ENCODE measurements at regions not wholly inside any gene's neighbourhood (a gene's known extent, or its start where the extent isn't known, plus 50 kb on each side); places are given as distances from the start of the nearest gene placed in this dataset.

DNA sequence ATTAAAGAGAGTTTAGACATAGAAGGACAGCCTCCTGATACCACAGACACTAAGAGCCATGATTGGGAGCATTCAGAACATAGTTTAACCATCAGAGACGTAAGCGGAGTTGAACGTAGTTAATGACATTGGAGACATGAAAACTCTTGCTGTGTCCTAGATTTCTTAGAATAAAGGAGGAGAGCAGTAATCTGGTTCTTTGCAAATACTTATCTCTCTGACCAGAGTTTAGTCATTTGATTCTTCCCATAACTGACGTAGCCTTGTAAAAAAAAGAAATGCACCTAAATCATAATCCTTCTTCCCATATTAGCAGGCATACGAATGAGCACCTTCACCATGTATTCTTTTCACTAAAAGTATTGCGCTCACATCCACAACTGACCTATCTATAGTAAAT is 433.3 kb upstream of the SMC2 start:
- H4K5ac ChIP-seq (ENCODE audit: insufficient read length, low read depth, low read length) = no peak overlapping the region
- no peak for FAIRE-seq
- no peak overlapping the region for H4K8ac ChIP-seq (ENCODE audit: extremely low read depth, insufficient read depth, low read length)
- H3K18ac ChIP-seq (ENCODE audit: extremely low read depth, low read length) = no peak overlapping the region
- H3K23me2 ChIP-seq (ENCODE audit: low read depth, low read length) = no peaks in the 10 kb centered on the region
- peaks cover 6% of the 10 kb centered on the region in 2 experiments; a peak in 3 of 4 replicates for H3K9me3 ChIP-seq (ENCODE audit: insufficient read depth in 2 of 2, low read depth in 1 of 2, low read length in 1 of 2)
- POLR2A ChIA-PET (ENCODE audit: partially characterized antibody) = no interaction called here
- H3K79me2 ChIP-seq (ENCODE audit: control insufficient read depth in 1 of 2, insufficient read depth in 2 of 2, low read length in 2 of 2) = no peaks in the 10 kb centered on the region
- no peaks in the 10 kb centered on the region for H3K27me3 ChIP-seq (replicated peaks in 1 of 4; ENCODE audit: control insufficient read depth in 3 of 4, extremely low read depth in 1 of 4, insufficient read depth in 3 of 4, low read length in 3 of 4)
- no peaks in the 10 kb centered on the region for H3K36me3 ChIP-seq (ENCODE audit: control insufficient read depth in 2 of 4, insufficient read depth in 4 of 4, low read length in 3 of 4)
- no peak overlapping the region for H2BK20ac ChIP-seq (ENCODE audit: low read length)
- no peaks in the 10 kb centered on the region for H3K4me1 ChIP-seq (replicated peaks in 1 of 4; ENCODE audit: control insufficient read depth in 3 of 4, insufficient read depth in 4 of 4, low read length in 3 of 4)
- H2AFZ ChIP-seq (ENCODE audit: low read length) = no peak overlapping the region
- H2BK120ac ChIP-seq (replicated peaks; ENCODE audit: low read depth, low read length) = no peak overlapping the region
- H2AK5ac ChIP-seq (ENCODE audit: low read depth, low read length) = no peak overlapping the region
- no peak overlapping the region for H2BK5ac ChIP-seq (ENCODE audit: low read depth, low read length)
- H3K4me2 ChIP-seq (ENCODE audit: insufficient read depth in 1 of 2, low read depth in 2 of 2, low read length in 2 of 2) = no peak overlapping the region
- no peaks in the 10 kb centered on the region for H4K20me1 ChIP-seq (replicated peaks in 1 of 2; ENCODE audit: control insufficient read depth in 1 of 2, insufficient read depth in 2 of 2, low read length in 2 of 2)
- H2BK12ac ChIP-seq (ENCODE audit: low read depth, low read length) = no peak overlapping the region
- no peak for TF ChIP-seq SP1 (IDR thresholded peaks at IDR 0.05; ENCODE audit: low read depth, low read length)
- TF ChIP-seq, protein P1, sequence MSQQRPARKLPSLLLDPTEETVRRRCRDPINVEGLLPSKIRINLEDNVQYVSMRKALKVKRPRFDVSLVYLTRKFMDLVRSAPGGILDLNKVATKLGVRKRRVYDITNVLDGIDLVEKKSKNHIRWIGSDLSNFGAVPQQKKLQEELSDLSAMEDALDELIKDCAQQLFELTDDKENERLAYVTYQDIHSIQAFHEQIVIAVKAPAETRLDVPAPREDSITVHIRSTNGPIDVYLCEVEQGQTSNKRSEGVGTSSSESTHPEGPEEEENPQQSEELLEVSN (IDR thresholded peaks at IDR 0.05) = no peak
- WGBS, 2 experiments (ENCODE audit: extremely low coverage in 1 of 2, insufficient coverage in 1 of 2, insufficient read length in 1 of 2, insufficient replicate concordance in 2 of 2, low coverage in 1 of 2, low lambda C conversion rate in 2 of 2, missing lambda C conversion rate in 1 of 2) = 94% methylated on average over 6 of the region's 6 CpGs; no CpG with 5 or more reads in 1 of the 2 experiments
- no peak overlapping the region for H3K4me3 ChIP-seq (ENCODE audit: extremely low read depth in 1 of 4, insufficient read depth in 2 of 4, low read depth in 3 of 4, low read length in 4 of 4)
- DNase-seq (ENCODE audit: low read depth in 1 of 2, low spot score in 2 of 2) = no peak
- no peak overlapping the region for H3K9ac ChIP-seq (replicated peaks in 1 of 4; ENCODE audit: extremely low read depth in 1 of 4, low read depth in 3 of 4, low read length in 3 of 4)
- no peak overlapping the region for H3K4ac ChIP-seq (replicated peaks; ENCODE audit: insufficient read length, low read depth, low read length)
- CTCF ChIA-PET (ENCODE audit: partially characterized antibody) = no interaction called here
- H4K91ac ChIP-seq (replicated peaks; ENCODE audit: insufficient read length, low read length) = no peak overlapping the region
- H3K56ac ChIP-seq (replicated peaks; ENCODE audit: insufficient read length, low read depth, low read length) = no peak overlapping the region
- H3K14ac ChIP-seq (ENCODE audit: insufficient read length) = no peak overlapping the region
- H3K79me1 ChIP-seq (ENCODE audit: low read depth, low read length) = no peaks in the 10 kb centered on the region
- H3K23ac ChIP-seq (ENCODE audit: insufficient read length) = no peak overlapping the region
- no peak overlapping the region for H2BK15ac ChIP-seq (ENCODE audit: low read length)
- H3K27ac ChIP-seq (ENCODE audit: low read depth, low read length) = no peak overlapping the region
